NK-92 (cell line): ENCODE measurements at regions not wholly inside any gene's neighbourhood (a gene's known extent, or its start where the extent isn't known, plus 50 kb on each side); places are given as distances from the start of the nearest gene placed in this dataset.
"Not testable (repeated sequence)": the region's sequence is repeated elsewhere in the genome, so short reads cannot be mapped to it uniquely, and the experiment has no call there.

Source experiments
- DNase-seq: peaks from one replicate; lab custom pipeline; 2025; ENCODE audit not compliant: unreplicated experiment; lab: John Stamatoyannopoulos, UW

- no peak for DNase-seq
Measured at GRCh38 chr13:78876915-78877549, 218.1 kb upstream of the OBI1 start.

- no peak for DNase-seq
Measured at GRCh38 chr13:78875792-78876580, 217.0 kb upstream of the OBI1 start.

GRCh38 chr13:78868991-78869390 lies 210.0 kb upstream of the OBI1 start:
- DNase-seq = no peak

GRCh38 chr13:78867655-78868054 lies 208.7 kb upstream of the OBI1 start:
- DNase-seq = no peak

GRCh38 chr13:78866076-78866475 lies 207.1 kb upstream of the OBI1 start:
- not testable (repeated sequence) for DNase-seq

GRCh38 chr13:78862446-78862845 lies 203.5 kb upstream of the OBI1 start:
- DNase-seq = no peak

- DNase-seq = no peak
Measured at GRCh38 chr13:78852709-78853108, 193.8 kb upstream of the OBI1 start.

GRCh38 chr13:78845656-78846365 lies 186.9 kb upstream of the OBI1 start:
- no peak for DNase-seq

GRCh38 chr13:78844106-78844505 lies 185.2 kb upstream of the OBI1 start:
- DNase-seq = no peak

GRCh38 chr13:78841358-78841963 lies 182.5 kb upstream of the OBI1 start:
- DNase-seq = no peak

GRCh38 chr13:78836238-78836784 lies 177.4 kb upstream of the OBI1 start:
- no peak for DNase-seq

- DNase-seq = no peak
Measured at GRCh38 chr13:78832461-78832860, 173.5 kb upstream of the OBI1 start.

GRCh38 chr13:78830508-78830907 lies 171.6 kb upstream of the OBI1 start:
- DNase-seq = no peak

- DNase-seq = no peak
Measured at GRCh38 chr13:78829821-78830220, 170.9 kb upstream of the OBI1 start.

- no peak for DNase-seq
Measured at GRCh38 chr13:78827471-78827870, 168.5 kb upstream of the OBI1 start.

GRCh38 chr13:78826936-78827335 lies 168.0 kb upstream of the OBI1 start:
- DNase-seq = no peak

- DNase-seq = no peak
Measured at GRCh38 chr13:78826312-78826711, 167.4 kb upstream of the OBI1 start.

GRCh38 chr13:78820541-78820940 lies 161.6 kb upstream of the OBI1 start:
- no peak for DNase-seq

- DNase-seq = no peak
Measured at GRCh38 chr13:78816592-78816991, 157.6 kb upstream of the OBI1 start.

GRCh38 chr13:78816154-78816553 lies 157.2 kb upstream of the OBI1 start:
- no peak for DNase-seq

- DNase-seq = no peak
Measured at GRCh38 chr13:78806457-78806856, 147.5 kb upstream of the OBI1 start.
